ENCODE measurements at regions not wholly inside any gene's neighbourhood (a gene's known extent, or its start where the extent isn't known, plus 50 kb on each side); places are given as distances from the start of the nearest gene placed in this dataset.

DNA sequence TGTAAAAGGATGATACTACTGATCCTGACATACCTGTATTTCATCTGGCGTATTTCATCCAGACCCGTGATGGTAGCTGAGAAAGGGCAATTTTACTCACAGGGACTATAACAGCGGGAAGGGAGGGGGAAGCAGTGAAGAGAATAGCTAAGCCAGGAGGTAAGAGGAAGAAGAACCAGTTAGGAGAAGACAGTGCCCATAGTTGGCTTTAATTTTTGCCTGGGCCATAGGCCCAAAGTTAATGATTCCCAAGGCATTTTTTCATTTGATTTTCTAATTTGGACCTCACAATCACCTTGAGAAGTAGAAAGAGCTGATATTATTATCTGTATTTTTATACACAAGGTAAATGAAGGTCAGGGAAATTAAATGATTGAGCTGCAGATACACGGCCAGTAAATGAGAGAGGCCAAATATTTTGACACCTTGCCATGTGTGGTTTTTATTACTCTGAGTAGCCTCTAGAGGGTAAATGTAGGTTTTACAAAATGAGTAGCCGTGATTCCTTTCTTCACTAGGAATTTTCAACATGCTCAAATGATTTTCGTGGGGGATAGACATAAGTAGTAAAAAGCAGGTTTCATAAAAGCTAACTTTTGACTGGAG is 382.2 kb downstream of the FUT8 start:
- DNase-seq (ENCODE audit: low spot score), result no peak

DNA sequence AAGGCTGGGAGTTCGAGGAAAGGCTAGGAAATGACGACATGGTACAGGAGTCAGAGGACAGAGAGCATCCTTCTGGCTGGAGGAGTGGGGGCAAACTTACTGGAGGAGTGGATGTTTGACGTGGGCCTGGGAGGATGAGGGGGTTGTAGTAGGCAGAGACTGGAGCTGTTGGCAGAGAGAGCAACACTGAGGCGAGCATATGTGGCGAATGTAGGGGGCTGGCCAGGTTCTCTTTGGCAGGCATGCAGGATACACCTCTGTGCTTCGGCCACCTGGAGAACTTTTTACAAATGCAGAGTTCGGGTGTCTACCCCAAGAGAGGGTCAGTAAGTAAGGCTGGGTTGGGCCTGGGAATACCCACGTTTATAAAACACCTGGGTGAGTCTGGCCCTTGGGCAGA is 385.7 kb downstream of the FUT8 start:
- DNase-seq (ENCODE audit: low spot score), result no peak

DNA sequence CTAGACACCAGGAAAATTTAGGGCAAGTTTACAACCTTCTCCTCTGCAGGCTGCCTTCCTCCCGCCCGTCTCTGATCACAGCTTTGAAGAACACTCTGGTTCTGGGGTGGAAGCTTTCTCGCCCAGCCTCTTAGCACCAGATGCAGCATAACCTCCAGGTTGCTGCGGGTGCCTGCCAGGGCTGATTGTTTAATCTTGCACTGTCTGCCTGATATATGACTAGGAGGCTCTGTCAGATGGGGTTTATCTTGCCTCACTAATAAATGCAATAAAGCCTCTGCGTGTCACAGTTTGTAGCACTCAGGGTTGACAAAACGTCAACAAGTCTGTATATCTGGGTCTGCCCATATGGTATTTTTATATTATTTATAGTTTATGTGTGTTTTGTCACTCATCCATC is 388.2 kb downstream of the FUT8 start:
- DNase-seq (ENCODE audit: low spot score), result no peak

DNA sequence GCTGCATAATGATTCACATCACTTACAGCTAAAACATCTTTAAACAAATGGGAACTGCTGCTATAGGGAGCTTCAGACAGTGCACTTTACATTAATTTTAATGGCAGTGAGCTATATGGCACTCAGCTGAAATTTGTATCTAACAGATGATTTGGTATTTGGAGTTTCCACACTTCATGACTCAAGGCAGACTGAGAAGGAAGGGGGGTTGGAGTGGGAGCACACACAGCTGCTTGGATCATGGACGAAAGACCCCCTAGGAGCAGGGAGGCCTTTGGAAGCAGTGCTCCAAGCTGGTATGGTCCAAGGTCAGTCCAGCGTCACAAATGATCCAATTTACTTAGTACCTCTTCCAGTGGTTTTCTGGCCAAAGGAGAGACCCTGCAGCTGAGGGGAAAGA is 389.7 kb downstream of the FUT8 start:
- DNase-seq (ENCODE audit: low spot score), result no peak

DNA sequence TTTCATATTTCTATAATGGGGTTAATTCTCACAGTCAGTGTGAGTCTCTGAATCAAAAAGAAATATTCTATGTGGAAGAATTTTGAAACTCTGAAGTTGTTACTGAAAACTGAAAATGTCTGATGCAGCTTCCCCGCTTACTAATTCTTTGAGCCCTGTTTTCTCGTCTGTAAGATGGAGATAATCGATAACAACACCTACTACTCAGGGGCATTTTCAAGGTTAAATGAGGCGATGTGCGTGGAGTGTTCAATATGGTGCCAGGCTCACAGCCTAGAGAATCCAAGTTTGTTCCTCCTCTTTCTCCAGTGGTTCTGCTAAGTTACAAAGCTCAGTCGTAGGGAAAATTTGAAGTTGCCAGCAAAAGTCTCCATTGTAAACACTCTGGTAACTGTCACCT is 391.4 kb downstream of the FUT8 start:
- no peak for DNase-seq (ENCODE audit: low spot score)

DNA sequence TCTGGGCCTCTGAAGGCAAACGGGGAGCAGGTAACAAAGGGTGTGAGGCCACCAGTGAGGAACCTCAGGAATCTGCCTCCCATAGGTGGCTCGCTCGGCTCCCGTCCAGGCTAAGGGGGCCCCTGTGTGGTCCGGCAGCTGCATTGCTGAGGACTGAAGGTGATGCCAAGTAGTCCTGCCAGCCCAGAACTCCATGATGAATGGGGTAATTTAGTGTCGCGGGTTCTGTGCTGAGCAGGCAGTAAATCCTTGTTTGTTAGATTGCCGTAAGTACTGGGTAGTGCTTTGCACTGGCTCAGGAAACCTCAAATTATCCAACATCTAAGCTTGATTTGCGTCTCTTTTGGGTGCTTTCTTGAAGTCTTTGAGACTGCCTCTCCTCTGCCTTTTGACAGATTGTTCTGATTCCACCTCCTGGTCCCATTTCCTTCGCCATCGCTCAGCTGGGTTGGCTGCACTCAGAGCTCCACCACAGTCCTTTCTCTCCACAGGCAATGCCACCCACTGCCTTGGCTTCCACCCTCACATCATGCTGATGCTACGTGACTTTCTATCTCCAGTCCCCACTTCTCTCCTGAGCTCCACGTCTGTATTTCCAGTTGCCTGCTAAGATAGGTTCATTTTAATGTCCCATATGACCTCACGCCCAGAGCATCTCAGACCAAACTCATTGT is 392.0 kb downstream of the FUT8 start:
- DNase-seq (ENCODE audit: low spot score), result no peak

DNA sequence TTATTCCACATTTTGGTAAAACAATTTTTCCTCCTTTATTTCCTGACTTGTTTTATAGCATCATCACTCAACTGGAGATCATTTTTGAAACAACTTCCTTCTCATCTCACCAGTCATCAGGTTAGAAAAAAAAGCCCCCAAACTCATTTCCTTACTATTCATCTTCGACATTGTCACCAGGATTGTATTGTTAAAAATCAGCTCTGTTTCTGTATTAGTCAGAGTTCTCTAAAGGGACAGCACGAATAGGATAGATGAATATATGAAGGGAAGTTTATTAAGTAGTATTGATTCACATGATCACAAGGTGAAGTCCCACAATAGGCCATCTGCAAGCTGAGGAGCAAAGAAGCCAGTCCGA is 392.6 kb downstream of the FUT8 start:
- DNase-seq (ENCODE audit: low spot score), result no peak

DNA sequence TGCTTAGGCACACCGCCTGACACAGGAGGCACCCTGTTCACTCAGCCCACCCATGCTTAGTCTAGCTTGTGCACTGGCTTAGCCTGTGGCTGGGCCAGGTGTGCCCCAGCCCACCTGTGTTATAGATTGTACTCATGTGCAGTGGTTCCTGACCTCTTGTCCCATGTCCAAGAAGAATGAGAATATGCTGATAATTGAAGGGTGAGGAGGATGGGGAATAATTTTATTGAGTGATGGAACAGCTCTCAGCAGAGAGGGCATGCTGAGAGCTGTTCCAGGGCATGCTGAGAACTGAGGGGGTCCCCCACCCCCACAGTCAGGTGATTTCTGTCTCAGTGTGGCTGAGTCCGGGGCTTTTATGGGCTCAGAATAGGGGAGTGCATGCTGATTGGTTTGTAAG is 395.9 kb downstream of the FUT8 start:
- no peak for DNase-seq (ENCODE audit: low spot score)

DNA sequence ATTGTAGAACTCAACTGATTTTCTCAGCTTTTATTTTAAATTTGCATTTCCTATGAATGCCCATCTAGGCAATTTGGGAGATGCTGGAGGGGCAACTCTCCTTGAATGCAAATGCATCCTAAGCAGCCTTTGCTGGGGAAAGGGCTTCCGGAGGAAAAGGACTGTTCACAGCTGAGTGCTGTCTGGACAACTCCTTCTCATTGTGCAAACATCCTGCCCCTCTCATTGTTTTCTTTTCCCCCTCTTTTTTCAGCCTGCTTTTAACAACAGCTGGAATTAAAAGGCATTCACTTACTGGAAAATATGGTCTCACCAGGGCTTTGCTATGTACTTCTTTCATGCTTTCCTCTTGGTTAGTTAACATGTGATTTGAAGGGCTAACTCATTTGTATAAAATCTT is 397.8 kb downstream of the FUT8 start:
- DNase-seq (ENCODE audit: low spot score), result no peak

DNA sequence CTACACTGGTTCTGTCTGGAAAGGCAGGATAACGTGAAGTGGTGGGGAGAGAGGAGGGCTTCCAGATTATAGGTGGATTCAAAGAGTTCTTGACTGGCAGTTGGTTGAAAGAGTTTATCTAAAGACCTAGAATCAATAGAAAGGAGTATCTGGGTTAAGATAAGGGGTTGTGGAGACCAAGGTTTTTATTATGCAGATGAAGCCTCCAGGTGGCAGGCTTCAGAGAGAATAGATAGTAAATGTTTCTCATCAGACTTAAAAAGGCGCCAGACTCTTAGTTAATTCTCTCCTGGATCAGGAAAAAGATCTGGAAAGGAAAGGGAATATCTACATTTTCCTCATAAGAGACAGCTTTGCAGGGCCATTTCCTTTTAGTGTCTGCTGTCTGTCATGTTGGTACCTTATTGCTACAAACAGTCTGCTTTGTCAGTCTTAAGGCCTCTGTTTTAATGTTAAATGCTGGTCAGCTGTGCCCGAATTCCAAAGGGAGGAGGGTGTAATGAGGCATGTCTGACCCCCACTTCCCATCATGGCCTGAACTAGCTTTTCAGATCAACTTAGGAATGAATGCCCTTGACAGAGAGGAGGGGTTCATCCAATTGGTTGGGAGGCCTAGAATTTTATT is 401.3 kb downstream of the FUT8 start:
- DNase-seq (ENCODE audit: low spot score), result no peak

DNA sequence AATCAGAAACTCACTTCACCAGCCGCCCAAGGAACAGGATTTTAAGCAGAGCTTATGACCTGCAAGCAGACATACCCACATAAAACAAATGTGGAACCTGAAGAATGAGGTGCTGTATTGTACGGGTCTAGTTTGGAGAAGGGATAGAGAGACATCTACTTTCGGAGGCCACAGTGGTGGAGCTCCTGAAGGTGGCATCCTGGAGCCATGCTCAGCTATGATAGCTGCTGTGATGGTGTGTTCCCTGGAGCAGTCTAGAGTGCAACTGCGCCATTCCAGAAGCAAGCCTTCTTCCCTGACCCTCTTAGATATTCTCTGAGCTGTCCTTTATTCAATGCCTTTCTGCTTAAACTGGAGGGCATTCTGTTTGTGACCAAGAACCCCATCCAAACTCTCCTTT is 402.6 kb downstream of the FUT8 start:
- DNase-seq (ENCODE audit: low spot score), result no peak

DNA sequence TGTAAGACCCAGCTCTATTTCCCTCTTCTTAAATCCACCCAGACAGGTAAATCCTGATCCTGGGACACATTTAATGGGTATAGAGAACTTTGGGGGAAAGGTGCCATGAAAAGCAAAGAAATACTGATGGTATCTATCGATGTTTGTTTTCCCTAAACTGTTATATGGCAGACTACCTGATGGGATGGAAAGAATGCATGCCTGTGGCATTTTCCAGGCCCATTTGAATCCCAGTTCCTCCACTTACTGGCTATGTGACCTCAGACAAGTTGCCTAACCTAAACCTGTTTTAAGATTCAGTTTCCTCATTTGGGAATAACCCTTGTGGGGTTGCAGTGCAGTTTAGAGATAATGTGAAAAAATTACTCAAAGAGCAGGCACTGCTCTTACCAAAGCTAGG is 404.5 kb downstream of the FUT8 start:
- no peak for DNase-seq (ENCODE audit: low spot score)

DNA sequence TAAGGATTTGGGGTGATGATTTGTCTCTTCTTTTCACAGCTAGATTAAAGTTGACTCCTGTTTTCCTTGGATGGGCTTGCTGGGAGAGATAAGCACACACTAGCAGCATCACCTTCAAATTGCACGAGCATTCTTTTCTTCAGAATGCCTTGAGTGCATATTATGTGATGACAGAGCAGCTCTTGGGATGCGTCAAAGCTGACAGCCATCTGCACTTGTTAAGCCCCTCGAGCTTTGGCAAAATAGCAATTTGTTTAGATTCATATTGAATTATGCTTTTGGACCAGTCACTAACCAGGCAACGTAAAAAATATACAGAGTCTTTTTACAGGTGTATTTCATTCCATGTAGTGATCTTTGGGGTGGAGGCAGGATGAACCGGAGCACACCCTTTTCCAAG is 407.0 kb downstream of the FUT8 start:
- no peak for DNase-seq (ENCODE audit: low spot score)

DNA sequence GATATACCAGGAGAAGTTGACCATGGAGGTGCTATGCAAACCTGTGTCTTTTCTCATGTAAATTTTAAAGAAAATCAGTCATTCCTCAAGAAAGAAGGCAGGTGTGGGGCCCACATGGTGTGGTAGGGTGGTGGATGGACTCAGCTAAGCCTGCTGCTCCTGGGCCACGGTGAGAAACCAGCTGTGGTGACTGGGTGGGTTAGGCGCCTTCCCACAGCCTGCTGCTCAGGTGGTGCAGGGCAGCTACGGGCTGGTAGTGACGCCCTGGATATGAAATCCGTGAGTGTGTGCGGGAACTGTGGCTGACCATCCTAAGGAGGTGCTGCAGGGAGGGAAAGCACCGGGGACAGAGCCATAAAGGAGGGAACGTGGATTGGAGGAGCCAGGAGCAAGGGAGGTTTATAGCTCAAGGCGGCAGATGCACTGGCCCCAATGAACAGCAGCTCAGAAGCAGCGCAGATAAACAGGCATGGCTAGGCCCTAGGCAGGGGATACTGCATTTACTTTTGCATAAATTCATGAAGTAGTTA is 408.8 kb downstream of the FUT8 start:
- no peak for DNase-seq (ENCODE audit: low spot score)

DNA sequence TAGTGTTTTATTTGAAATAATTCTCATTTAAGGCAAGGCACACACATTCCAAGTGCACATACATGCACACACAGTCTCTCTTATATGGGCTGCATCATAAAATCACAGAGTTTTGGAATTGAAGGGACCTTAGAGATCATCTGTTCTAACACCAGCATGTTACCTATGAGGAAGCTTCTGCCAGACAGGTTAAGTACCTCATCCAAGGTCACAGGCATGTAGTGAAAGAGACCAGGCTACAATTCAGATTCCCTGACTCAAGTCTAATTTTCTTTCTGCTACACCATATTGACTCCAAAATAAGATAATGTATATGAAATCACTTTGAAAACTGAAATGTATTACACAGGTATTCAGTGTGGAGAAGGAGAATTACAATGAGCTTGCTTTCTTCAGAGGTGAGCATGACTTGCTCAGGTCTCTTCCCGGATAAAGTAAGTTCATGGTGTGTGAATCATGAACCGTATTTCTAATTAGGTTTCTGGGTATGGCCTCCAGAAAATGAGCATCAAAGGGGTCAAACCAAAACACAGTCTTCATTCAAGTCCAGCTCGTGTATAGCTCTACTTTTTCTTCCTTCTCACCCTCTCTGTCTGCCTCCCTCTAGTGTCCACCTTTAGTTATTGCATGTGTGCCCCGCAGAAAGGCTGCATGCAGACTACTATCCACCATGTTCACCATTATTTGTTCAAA is 411.9 kb downstream of the FUT8 start:
- peak; percentile 79 for DNase-seq (ENCODE audit: low spot score)

DNA sequence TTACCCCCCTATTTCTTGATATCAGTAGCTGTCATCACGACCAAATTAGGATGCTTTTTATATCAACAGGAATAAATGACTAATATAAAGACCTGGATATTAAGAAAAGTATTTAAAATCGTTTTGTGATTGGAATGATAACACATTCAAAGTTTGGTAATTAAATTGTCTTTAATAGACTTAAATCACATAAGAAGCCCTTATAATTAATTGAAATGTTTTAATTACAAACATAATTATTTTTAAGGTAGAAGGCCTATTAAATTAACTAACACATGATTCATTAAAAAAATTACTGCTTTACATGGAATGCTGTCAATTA is 412.4 kb downstream of the FUT8 start:
- DNase-seq (ENCODE audit: low spot score), result no peak

DNA sequence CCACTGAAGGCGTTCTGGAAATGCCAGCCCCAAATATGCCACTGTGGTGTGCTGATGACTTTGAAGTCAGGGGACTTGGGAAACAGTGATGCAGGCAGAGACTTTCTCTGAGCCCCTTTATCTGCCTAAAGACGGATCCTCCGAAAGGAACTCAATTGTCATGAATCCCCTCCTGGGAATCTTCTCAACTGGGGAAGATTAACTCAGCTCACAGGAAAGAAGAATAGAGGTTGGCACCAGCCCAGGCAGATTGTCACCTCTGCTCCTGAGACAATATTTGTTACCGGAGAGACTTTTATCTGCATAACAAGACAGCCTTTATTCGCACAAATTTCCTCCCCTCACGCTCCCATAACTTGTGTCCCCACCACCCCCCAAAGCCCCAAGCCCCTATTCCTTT is 414.4 kb downstream of the FUT8 start:
- no peak for DNase-seq (ENCODE audit: low spot score)

DNA sequence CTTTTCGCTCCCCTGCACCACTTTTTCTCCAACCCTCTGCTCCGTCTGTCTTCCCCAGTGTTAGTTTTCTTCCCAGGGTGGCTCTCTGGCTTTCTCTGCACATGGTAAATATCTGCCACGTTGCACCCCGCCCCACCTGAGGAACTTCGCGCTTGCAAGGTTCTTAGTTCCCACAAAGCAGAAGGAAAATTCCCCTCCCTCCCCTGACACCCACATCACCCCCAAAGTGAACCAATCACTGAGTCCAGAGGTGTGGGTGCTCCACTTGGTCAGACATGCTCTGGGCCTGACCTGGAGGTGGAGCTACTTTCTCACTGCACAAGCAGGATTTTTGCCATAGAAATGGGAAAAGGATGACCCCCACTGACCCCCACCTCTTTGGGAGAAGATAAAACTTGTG is 415.0 kb downstream of the FUT8 start:
- DNase-seq (ENCODE audit: low spot score), result no peak

DNA sequence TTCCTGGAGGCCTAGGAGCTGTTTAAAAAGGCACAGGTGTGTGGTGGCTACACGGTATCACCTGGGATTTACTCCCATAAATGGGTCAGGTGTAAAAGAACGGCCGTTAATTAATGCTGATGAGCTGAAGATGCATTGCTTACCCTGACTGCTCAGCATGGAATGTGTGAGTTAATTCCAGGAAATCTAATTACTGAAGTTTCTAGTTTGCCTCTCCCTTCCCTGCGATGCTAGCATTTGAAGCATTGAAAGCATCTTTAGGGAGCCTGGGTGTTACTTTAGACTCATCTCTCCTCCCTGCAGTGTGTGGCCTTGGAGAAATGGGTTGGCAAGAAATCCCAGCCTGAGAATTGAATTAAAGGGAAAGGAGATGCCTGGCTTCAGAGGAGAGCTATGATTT is 415.9 kb downstream of the FUT8 start:
- no peak for DNase-seq (ENCODE audit: low spot score)

DNA sequence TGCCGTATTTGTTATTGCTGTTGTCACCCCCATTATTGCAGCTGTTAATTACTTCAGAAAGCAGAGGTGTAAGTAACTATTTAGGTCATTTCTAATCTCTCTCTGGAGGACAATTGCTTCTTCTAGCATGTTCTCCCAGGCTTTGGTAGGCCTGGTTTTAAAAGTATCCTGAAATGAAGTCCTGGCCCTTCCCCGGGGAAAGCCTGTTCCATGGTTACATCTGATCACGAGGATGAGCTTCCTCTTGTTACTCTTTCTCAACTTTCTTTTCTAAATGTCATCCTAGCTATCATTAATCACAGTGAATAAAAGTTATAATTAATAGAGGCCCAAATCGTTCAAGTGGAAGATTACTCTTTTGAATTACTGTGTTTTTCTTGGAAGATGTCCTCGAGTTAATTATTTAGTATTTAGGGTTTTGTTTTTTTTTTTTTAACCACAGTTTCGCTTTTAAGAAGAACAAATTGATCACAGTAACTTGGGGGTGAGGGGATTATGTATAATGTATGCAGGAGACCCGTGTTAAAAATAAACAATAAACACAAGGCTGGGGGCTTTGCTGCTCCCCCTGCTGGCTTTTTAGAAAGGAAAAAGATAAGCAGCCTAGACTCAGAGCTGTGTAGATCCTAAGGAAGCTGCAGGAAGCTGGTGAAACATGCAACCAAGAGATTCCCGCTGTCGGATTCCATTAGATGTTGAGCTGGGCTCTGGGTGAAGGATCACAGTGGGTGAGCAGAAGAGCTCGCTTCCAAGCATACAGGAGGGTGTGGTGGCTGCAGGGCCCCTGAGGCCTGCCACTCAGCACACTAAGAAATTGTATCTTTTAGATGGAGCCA is 420.1 kb downstream of the FUT8 start:
- peak; percentile 43 for DNase-seq (ENCODE audit: low spot score)

DNA sequence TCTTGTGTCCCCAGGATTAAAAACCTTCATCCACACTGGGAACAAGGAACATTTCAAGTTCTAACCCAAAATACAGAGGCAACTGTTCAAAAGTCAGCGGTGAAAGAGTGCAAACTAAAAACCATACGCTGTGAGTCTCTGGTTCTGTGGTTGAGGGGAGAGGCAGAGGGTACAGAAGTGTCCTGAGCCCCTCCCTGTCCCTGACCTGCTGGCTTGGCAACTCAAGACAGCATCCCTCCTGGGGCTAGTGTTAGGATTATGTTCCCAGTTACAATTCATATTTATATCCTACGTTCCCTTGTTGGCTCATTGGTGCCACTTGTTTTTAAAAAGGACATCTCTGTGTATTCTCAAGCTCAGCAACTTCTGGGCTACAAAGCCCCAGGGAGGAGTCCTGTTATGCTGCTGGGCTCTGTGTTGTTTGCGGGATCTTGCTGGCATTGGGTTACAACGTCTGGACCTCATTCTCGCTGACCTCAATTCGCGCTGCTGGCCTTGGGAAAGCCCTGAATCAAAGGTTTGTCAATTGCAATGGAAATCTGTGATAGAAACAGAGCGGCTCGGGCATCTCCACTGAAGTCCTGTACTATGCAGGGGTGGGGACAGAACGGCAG is 420.8 kb downstream of the FUT8 start:
- DNase-seq (ENCODE audit: low spot score), result peak; percentile 51

DNA sequence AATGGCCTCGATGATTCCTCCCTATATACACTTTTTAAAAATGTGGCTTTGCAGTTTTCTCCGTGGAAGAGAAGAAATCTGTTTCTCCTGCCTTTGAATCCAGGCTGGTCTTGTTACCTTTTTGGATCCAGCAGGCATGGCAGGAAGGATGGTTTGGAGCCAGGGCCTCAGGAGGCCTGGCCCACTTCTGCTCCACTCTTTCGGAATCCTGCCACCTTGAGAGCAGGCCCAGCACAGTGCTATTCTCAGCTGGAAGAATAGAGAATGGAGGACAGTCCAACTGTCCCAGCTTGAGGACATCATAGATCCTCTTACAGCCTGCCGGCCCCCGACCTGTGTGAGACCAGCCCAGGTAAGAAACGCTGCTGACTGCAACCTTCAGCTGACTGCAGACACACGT is 421.5 kb downstream of the FUT8 start:
- no peak for DNase-seq (ENCODE audit: low spot score)
